ENCODE measurements at regions not wholly inside any gene's neighbourhood (a gene's known extent, or its start where the extent isn't known, plus 50 kb on each side); places are given as distances from the start of the nearest gene placed in this dataset.

DNA sequence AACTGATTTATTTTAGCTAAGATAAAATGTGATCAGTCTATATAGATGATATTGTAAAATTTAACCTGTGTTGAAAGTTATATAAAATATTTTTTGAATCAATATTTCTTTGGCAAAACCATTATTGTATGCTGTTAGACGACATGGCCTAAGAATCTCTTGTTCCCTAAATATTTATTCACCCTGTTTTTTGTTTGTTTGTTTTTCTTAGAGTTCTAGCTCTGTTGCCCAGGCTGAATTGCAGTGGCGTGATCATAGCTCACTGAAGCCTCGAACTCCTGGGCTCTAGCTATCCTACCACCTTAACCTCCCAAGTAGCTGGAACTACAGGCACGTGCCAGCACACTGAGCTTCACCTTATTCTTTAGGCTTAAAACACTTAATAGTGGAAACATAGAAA is 410.7 kb downstream of the ARL4A start:
- DNase-seq (ENCODE audit: insufficient read length, low spot score, missing footprints): no peak
- no peaks in the 10 kb centered on the region for H3K9me3 ChIP-seq (ENCODE audit: low read depth, low read length)

DNA sequence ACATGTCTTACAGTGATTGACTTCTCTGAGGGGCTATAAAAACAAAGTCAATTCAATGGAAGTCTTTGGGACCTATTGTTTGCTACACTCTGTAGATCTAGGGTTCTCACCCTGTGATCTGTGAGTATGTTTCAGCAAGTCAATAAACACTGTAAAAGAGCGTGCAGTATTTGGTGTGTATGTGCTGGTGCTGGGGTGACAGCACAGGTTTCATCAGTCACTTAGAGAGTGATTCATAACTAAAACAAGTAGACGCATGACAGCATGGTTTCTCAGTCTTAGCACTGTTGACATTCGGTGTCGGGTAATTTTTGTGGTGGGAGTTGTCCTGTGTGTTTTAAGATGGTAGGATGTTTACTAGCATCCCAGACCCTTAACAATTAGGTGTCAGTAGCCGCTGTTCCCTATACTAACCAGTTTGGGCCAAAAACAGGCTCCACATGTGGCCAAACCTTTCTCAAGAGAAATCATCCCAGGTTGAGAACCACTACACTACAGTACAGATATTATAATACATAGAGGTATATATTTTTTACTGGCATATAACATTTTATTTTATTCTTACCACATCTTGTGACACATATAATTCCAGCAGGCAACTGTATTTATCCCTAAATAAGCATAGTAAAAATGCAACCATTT is 411.8 kb downstream of the ARL4A start:
- peak; percentile 84 for DNase-seq (ENCODE audit: insufficient read length, low spot score, missing footprints)
- H3K27me3 ChIP-seq (ENCODE audit: insufficient read depth, low read length): no peaks in the 10 kb centered on the region
- no peaks in the 10 kb centered on the region for H3K36me3 ChIP-seq (ENCODE audit: insufficient read depth, low read length)
- no peaks in the 10 kb centered on the region for H3K4me1 ChIP-seq (ENCODE audit: insufficient read depth, low read length)
- no peak overlapping the region for H3K4me3 ChIP-seq (ENCODE audit: insufficient read depth, low read length)
- no peak overlapping the region for H3K4me2 ChIP-seq (ENCODE audit: insufficient read depth, low read length)
- no peaks in the 10 kb centered on the region for H3K79me2 ChIP-seq (ENCODE audit: insufficient read depth, low read length)
- peak overlapping the region; percentile 51 for H2AFZ ChIP-seq (ENCODE audit: low read length)
- TF ChIP-seq, protein P1, sequence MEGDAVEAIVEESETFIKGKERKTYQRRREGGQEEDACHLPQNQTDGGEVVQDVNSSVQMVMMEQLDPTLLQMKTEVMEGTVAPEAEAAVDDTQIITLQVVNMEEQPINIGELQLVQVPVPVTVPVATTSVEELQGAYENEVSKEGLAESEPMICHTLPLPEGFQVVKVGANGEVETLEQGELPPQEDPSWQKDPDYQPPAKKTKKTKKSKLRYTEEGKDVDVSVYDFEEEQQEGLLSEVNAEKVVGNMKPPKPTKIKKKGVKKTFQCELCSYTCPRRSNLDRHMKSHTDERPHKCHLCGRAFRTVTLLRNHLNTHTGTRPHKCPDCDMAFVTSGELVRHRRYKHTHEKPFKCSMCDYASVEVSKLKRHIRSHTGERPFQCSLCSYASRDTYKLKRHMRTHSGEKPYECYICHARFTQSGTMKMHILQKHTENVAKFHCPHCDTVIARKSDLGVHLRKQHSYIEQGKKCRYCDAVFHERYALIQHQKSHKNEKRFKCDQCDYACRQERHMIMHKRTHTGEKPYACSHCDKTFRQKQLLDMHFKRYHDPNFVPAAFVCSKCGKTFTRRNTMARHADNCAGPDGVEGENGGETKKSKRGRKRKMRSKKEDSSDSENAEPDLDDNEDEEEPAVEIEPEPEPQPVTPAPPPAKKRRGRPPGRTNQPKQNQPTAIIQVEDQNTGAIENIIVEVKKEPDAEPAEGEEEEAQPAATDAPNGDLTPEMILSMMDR (IDR thresholded peaks at IDR 0.05; ENCODE audit: extremely low read depth, low read depth, low read length): no peak
- H3K9me3 ChIP-seq (ENCODE audit: low read depth, low read length): no peaks in the 10 kb centered on the region
- H3K27ac ChIP-seq (ENCODE audit: low read depth, low read length): no peak overlapping the region
- H4K20me1 ChIP-seq (ENCODE audit: insufficient read depth, low read length): no peaks in the 10 kb centered on the region

More for the DNA sequence above, 410.7 kb downstream of the ARL4A start:
- TF ChIP-seq, protein P1 (IDR thresholded peaks at IDR 0.05; ENCODE audit: extremely low read depth, low read depth, low read length): no peak
- Histone ChIP-seq H2AFZ (ENCODE audit: low read length) (no peak overlapping the region), H3K79me2 (ENCODE audit: insufficient read depth, low read length) (no peaks in the 10 kb centered on the region), H3K27me3 (ENCODE audit: insufficient read depth, low read length) (no peaks in the 10 kb centered on the region), H3K4me1 (ENCODE audit: insufficient read depth, low read length) (no peaks in the 10 kb centered on the region), H3K36me3 (ENCODE audit: insufficient read depth, low read length) (no peaks in the 10 kb centered on the region), H4K20me1 (ENCODE audit: insufficient read depth, low read length) (no peaks in the 10 kb centered on the region), H3K4me3 (ENCODE audit: insufficient read depth, low read length) (no peak overlapping the region), H3K27ac (ENCODE audit: low read depth, low read length) (no peak overlapping the region), H3K4me2 (ENCODE audit: insufficient read depth, low read length) (no peak overlapping the region)

DNA sequence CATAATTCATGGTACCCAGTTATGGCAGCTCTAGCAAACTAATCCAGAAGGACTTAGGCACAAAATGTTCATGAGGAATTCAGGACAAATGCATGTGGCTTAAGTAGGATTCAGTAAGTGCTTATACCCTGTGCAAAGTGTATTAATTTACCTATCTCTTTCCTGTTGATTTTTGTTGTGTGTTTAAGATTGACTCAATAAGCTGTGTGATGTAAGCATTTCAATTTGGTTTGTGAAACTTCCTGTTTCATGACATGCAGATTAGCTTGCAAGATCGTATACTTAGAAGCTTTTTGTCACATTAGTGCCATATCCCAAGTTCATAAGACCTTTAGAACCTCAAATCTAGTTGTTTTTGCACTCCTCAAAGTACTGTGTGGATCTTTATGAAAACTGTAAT is 416.7 kb downstream of the ARL4A start:
- Histone ChIP-seq H4K20me1 (ENCODE audit: insufficient read depth, low read length) (no peaks in the 10 kb centered on the region), H3K36me3 (ENCODE audit: insufficient read depth, low read length) (no peaks in the 10 kb centered on the region), H3K27ac (ENCODE audit: low read depth, low read length) (no peak overlapping the region), H3K4me3 (ENCODE audit: insufficient read depth, low read length) (no peak overlapping the region), H2AFZ (ENCODE audit: low read length) (no peak overlapping the region), H3K9me3 (ENCODE audit: low read depth, low read length) (no peaks in the 10 kb centered on the region), H3K27me3 (ENCODE audit: insufficient read depth, low read length) (no peaks in the 10 kb centered on the region), H3K79me2 (ENCODE audit: insufficient read depth, low read length) (no peaks in the 10 kb centered on the region), H3K4me1 (ENCODE audit: insufficient read depth, low read length) (no peaks in the 10 kb centered on the region), H3K4me2 (ENCODE audit: insufficient read depth, low read length) (no peak overlapping the region)
- no peak for DNase-seq (ENCODE audit: insufficient read length, low spot score, missing footprints)
- TF ChIP-seq, protein P1 (IDR thresholded peaks at IDR 0.05; ENCODE audit: extremely low read depth, low read depth, low read length): no peak

DNA sequence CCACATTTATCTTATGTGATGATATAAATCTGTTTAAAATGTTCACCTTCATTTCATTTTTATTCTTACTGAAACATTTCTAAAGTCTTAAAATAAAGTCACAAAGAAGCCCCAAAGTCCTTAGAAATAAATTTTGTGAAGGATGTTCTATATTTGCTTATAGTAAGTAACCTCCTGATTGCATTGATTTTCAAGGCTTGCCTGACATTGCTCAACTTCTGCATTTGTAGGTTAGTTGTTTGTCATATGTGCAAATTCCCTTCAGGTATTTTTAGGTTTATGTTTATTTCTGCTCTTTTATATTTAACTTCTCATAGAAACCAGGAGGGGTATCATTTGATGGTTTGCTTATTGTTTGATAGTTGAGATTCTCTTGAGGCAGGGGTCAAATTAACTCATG is 417.8 kb downstream of the ARL4A start:
- no peaks in the 10 kb centered on the region for H3K9me3 ChIP-seq (ENCODE audit: low read depth, low read length)
- TF ChIP-seq, protein P1 (IDR thresholded peaks at IDR 0.05; ENCODE audit: extremely low read depth, low read depth, low read length): no peak
- no peaks in the 10 kb centered on the region for H3K4me1 ChIP-seq (ENCODE audit: insufficient read depth, low read length)
- no peak overlapping the region for H3K27ac ChIP-seq (ENCODE audit: low read depth, low read length)
- H3K36me3 ChIP-seq (ENCODE audit: insufficient read depth, low read length): no peaks in the 10 kb centered on the region
- no peak for DNase-seq (ENCODE audit: insufficient read length, low spot score, missing footprints)
- H4K20me1 ChIP-seq (ENCODE audit: insufficient read depth, low read length): no peaks in the 10 kb centered on the region
- H3K79me2 ChIP-seq (ENCODE audit: insufficient read depth, low read length): no peaks in the 10 kb centered on the region
- no peaks in the 10 kb centered on the region for H3K27me3 ChIP-seq (ENCODE audit: insufficient read depth, low read length)
- no peak overlapping the region for H3K4me3 ChIP-seq (ENCODE audit: insufficient read depth, low read length)
- H3K4me2 ChIP-seq (ENCODE audit: insufficient read depth, low read length): no peak overlapping the region
- H2AFZ ChIP-seq (ENCODE audit: low read length): no peak overlapping the region
